ENCODE measurements at regions not wholly inside any gene's neighbourhood (a gene's known extent, or its start where the extent isn't known, plus 50 kb on each side); places are given as distances from the start of the nearest gene placed in this dataset.

GRCh38 chr6:166708460-166708859 lies 81.4 kb upstream of the RPS6KA2 start:
- no peak for TF ChIP-seq ZFP3 (CRISPR knock-in tag; IDR thresholded peaks at IDR 0.05)
- no peak for TF ChIP-seq ARNTL (CRISPR knock-in tag; IDR thresholded peaks at IDR 0.05; ENCODE audit: borderline replicate concordance, low read depth)
- no peak for TF ChIP-seq ZNF565 (CRISPR knock-in tag; conservative IDR thresholded peaks at IDR 0.05; ENCODE audit: low read depth)
- no peak for TF ChIP-seq CSRNP3 (CRISPR knock-in tag; IDR thresholded peaks at IDR 0.05)
- no peak for TF ChIP-seq TCF4 (CRISPR knock-in tag; IDR thresholded peaks at IDR 0.05; ENCODE audit: borderline replicate concordance)
- no peak for TF ChIP-seq ZFP30 (CRISPR knock-in tag; IDR thresholded peaks at IDR 0.05)
- TF ChIP-seq BACH2 (CRISPR knock-in tag; IDR thresholded peaks at IDR 0.05; ENCODE audit: borderline replicate concordance): no peak
- no peak for TF ChIP-seq CSDC2 (CRISPR knock-in tag; IDR thresholded peaks at IDR 0.05)
- TF ChIP-seq OSR1 (CRISPR knock-in tag; IDR thresholded peaks at IDR 0.05): no peak
- no peak for TF ChIP-seq ZNF8 (CRISPR knock-in tag; IDR thresholded peaks at IDR 0.05)

GRCh38 chr6:166707045-166707444 lies 80.0 kb upstream of the RPS6KA2 start:
- peak; percentile 97 for ATAC-seq
- TF ChIP-seq ZFP30 (CRISPR knock-in tag; IDR thresholded peaks at IDR 0.05) (no peak), ISL1 (CRISPR knock-in tag; IDR thresholded peaks at IDR 0.05) (no peak), CSDC2 (CRISPR knock-in tag; IDR thresholded peaks at IDR 0.05) (no peak), CREB5 (CRISPR knock-in tag; IDR thresholded peaks at IDR 0.05; ENCODE audit: low read depth) (no peak), ZNF70 (CRISPR knock-in tag; IDR thresholded peaks at IDR 0.05) (no peak), BACH2 (CRISPR knock-in tag; IDR thresholded peaks at IDR 0.05; ENCODE audit: borderline replicate concordance) (no peak), TSHZ2 (CRISPR knock-in tag; IDR thresholded peaks at IDR 0.05) (no peak), ZFP3 (CRISPR knock-in tag; IDR thresholded peaks at IDR 0.05) (no peak), TOX (CRISPR knock-in tag; IDR thresholded peaks at IDR 0.05; ENCODE audit: borderline replicate concordance) (no peak), PPARA (CRISPR knock-in tag; IDR thresholded peaks at IDR 0.05; ENCODE audit: borderline replicate concordance) (no peak), ESRRG (CRISPR knock-in tag; IDR thresholded peaks at IDR 0.05) (no peak), POU6F1 (CRISPR knock-in tag; IDR thresholded peaks at IDR 0.05; ENCODE audit: borderline replicate concordance, low read depth) (no peak), RARB (CRISPR knock-in tag; IDR thresholded peaks at IDR 0.05) (no peak), TCF4 (CRISPR knock-in tag; IDR thresholded peaks at IDR 0.05; ENCODE audit: borderline replicate concordance) (no peak), ZC3H10 (CRISPR knock-in tag; IDR thresholded peaks at IDR 0.05) (no peak), GLIS3 (CRISPR knock-in tag; IDR thresholded peaks at IDR 0.05) (no peak), ZNF565 (CRISPR knock-in tag; conservative IDR thresholded peaks at IDR 0.05; ENCODE audit: low read depth) (no peak), ARNTL (CRISPR knock-in tag; IDR thresholded peaks at IDR 0.05; ENCODE audit: borderline replicate concordance, low read depth) (no peak)

More at GRCh38 chr6:166708460-166708859, 81.4 kb upstream of the RPS6KA2 start:
- ATAC-seq: no peak

- ATAC-seq: no peak
- TF ChIP-seq ESRRG (CRISPR knock-in tag; IDR thresholded peaks at IDR 0.05) (no peak), CREB5 (CRISPR knock-in tag; IDR thresholded peaks at IDR 0.05; ENCODE audit: low read depth) (no peak), CSRNP3 (CRISPR knock-in tag; IDR thresholded peaks at IDR 0.05) (no peak), TCF4 (CRISPR knock-in tag; IDR thresholded peaks at IDR 0.05; ENCODE audit: borderline replicate concordance) (no peak), ZC3H10 (CRISPR knock-in tag; IDR thresholded peaks at IDR 0.05) (no peak), BACH2 (CRISPR knock-in tag; IDR thresholded peaks at IDR 0.05; ENCODE audit: borderline replicate concordance) (no peak), SNAI2 (CRISPR knock-in tag; IDR thresholded peaks at IDR 0.05) (no peak)
Observed at GRCh38 chr6:166705069-166705468, 78.0 kb upstream of the RPS6KA2 start.

Measured in SK-N-SH treated with all-trans-retinoic acid at 6 μM for 48 hours (cell line).